Activated CD4-positive, alpha-beta T cell treated with anti-CD3 and anti-CD28 coated beads for 36 hours (primary cell): ENCODE measurements at regions not wholly inside any gene's neighbourhood (a gene's known extent, or its start where the extent isn't known, plus 50 kb on each side); places are given as distances from the start of the nearest gene placed in this dataset.
"Not testable (repeated sequence)": the region's sequence is repeated elsewhere in the genome, so short reads cannot be mapped to it uniquely, and the experiment has no call there.

ENCODE experiments used
- ATAC-seq: fragments of 200-7000 bp; cut with Tn5 transposase; one replicate; pipeline ENCODE4 v1.10.0; 2021; ENCODE audit warnings: mild to moderate bottlenecking, moderate library complexity
- CTCF ChIA-PET: fragments of 350-600 bp; sonication (Branson Sonifier 250); formaldehyde crosslinking; loops from one replicate; lab custom pipeline; 2021; ENCODE audit warnings: antibody characterized with exemption; lab: Charles Lee
- POLR2A ChIA-PET: fragments of 350-600 bp; sonication (Branson Sonifier 250); formaldehyde crosslinking; loops from one replicate; lab custom pipeline; 2021; ENCODE audit warnings: antibody characterized with exemption, inconsistent platforms; lab: Charles Lee
- DNase-seq: peaks from one replicate; pipeline ENCODE4 v3.0.0-alpha.2; 2020
- H3K27ac Mint-ChIP-seq: one replicate; pipeline ENCODE4 v1.8.0; 2021; ENCODE audit warnings: mixed read lengths
- H3K27me3 Mint-ChIP-seq: one replicate; pipeline ENCODE4 v1.8.0; 2021; ENCODE audit warnings: mixed read lengths
- H3K36me3 Mint-ChIP-seq: one replicate; pipeline ENCODE4 v1.8.0; 2021; ENCODE audit warnings: low read depth, mixed read lengths
- H3K4me1 Mint-ChIP-seq: one replicate; pipeline ENCODE4 v1.8.0; 2021; ENCODE audit warnings: mixed read lengths
- H3K4me3 Mint-ChIP-seq: one replicate; pipeline ENCODE4 v1.8.0; 2021; ENCODE audit warnings: mild to moderate bottlenecking, moderate library complexity, mixed read lengths
- H3K9me3 Mint-ChIP-seq: one replicate; pipeline ENCODE4 v1.8.0; 2021; ENCODE audit warnings: low read depth, mixed read lengths
- intact Hi-C, 2 experiments: fragments of 100-400 bp; cut with DNase I in 1 of 2; cut with micrococcal nuclease in 1 of 2; formaldehyde crosslinking; loops; one replicate each; pipeline versions ENCODE4 v1.14.2 to v1.15.1; 2022 to 2024; cut with DNase I, micrococcal nuclease

DNA sequence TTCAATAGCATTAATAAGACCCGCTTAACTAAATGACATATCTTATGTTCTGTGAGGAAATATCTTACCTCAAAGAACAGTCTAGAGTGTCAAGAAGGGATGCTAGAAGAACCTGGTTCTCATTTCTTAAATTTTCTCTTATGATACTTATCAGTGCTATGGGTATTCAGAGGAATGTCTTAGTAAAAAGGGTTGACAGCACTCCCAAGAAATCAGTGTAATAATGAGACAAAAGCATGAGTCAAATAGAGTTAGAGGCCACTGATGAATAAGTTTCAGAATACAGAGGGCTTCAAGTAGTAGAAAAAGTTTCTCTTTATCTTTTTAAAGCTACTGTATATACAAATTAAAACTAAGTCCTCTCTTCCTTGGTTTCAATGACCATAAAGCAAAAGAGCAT lies 242.8 kb downstream of the GJA1 start:
- Mint-ChIP-seq H3K36me3 (no peaks in the 10 kb centered on the region), H3K27me3 (no peaks in the 10 kb centered on the region), H3K4me3 (no peak overlapping the region), H3K4me1 (no peaks in the 10 kb centered on the region), H3K9me3 (peaks cover 4% of the 10 kb centered on the region), H3K27ac (no peak overlapping the region)
- DNase-seq: no peak
- intact Hi-C loops: no loop called here
- no peak for ATAC-seq
- ChIA-PET POLR2A (no interaction called here), CTCF (no interaction called here)

DNA sequence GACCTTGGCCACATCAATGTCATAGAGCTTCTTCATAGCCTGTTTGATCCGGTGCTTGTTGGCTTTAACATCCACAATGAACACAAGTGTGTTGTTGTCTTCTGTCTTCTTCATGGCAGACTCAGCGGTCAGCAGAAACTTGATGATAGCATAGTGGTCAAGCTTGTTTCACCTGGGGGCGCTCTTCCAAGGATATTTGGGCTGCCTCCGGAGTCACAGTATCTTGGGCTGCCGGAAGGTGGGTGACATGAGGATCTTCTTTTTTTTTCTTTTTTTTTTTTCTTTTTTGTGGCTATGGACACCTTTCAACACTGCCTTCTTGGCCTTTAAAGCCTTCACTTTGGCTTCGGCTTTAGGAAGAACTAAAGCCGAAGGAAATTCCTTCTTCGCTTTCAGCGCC lies 244.6 kb downstream of the GJA1 start:
- ChIA-PET CTCF (no interaction called here), POLR2A (no interaction called here)
- DNase-seq (no peak), ATAC-seq (no peak)
- Mint-ChIP-seq H3K36me3 (no peaks in the 10 kb centered on the region), H3K27ac (no peak overlapping the region), H3K27me3 (no peaks in the 10 kb centered on the region), H3K4me1 (no peaks in the 10 kb centered on the region), H3K9me3 (peaks cover 4% of the 10 kb centered on the region), H3K4me3 (no peak overlapping the region)
- intact Hi-C loops: no loop called here

GRCh38 chr6:121682666-121683065 lies 247.2 kb downstream of the GJA1 start:
- intact Hi-C loops: no loop called here
- no peak for ATAC-seq
- Mint-ChIP-seq H3K4me3 (no peak overlapping the region), H3K9me3 (peaks cover 4% of the 10 kb centered on the region), H3K4me1 (no peaks in the 10 kb centered on the region), H3K27me3 (no peaks in the 10 kb centered on the region), H3K27ac (no peak overlapping the region), H3K36me3 (no peaks in the 10 kb centered on the region)
- POLR2A ChIA-PET: no interaction called here
- CTCF ChIA-PET: no interaction called here
- no peak for DNase-seq

GRCh38 chr6:121685806-121686205 lies 250.4 kb downstream of the GJA1 start:
- H3K27me3 Mint-ChIP-seq, intact Hi-C loops, POLR2A ChIA-PET: not testable (repeated sequence)

DNA sequence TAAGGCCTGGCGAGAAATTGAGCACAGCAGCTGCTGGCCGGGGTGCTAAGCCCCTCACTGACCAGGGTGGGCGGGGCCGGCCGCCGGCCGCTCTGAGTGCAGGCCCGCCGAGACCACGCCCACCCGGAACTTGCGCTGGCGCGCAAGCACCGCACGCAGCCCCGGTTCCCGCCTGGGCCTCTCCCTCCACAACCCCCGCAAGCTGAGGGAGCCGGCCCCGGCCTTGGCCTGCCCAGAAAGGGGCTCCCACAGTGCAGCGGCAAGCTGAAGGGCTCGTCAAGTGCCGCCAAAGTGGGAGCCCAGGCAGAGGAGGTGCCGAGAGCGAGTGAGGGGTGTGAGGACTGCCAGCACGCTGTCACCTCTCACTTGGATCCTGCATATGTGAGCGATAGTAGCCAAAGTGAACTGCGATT lies 251.2 kb downstream of the GJA1 start:
- intact Hi-C loops: no loop called here
- Mint-ChIP-seq H3K4me3 (no peak overlapping the region), H3K4me1 (peaks cover 17% of the 10 kb centered on the region), H3K27me3 (no peaks in the 10 kb centered on the region), H3K9me3 (peaks cover 4% of the 10 kb centered on the region), H3K36me3 (no peaks in the 10 kb centered on the region), H3K27ac (no peak overlapping the region)
- ChIA-PET POLR2A (no interaction called here), CTCF (no interaction called here)
- DNase-seq (peak; percentile 42), ATAC-seq (no peak)

More at GRCh38 chr6:121685806-121686205, 250.4 kb downstream of the GJA1 start:
- CTCF ChIA-PET, DNase-seq, H3K4me3 Mint-ChIP-seq, H3K27ac Mint-ChIP-seq, ATAC-seq, H3K36me3 Mint-ChIP-seq, H3K9me3 Mint-ChIP-seq: not testable (repeated sequence)
- peaks cover 17% of the 10 kb centered on the region for H3K4me1 Mint-ChIP-seq

- POLR2A ChIA-PET: no interaction called here
- Mint-ChIP-seq H3K27ac (no peak overlapping the region), H3K4me3 (no peak overlapping the region), H3K27me3 (no peaks in the 10 kb centered on the region), H3K9me3 (no peaks in the 10 kb centered on the region), H3K36me3 (no peaks in the 10 kb centered on the region), H3K4me1 (peaks cover 17% of the 10 kb centered on the region)
- ATAC-seq (no peak), DNase-seq (no peak)
- intact Hi-C loops: no loop called here
- CTCF ChIA-PET: no interaction called here
Observed at GRCh38 chr6:121688974-121689373, 253.5 kb downstream of the GJA1 start.

DNA sequence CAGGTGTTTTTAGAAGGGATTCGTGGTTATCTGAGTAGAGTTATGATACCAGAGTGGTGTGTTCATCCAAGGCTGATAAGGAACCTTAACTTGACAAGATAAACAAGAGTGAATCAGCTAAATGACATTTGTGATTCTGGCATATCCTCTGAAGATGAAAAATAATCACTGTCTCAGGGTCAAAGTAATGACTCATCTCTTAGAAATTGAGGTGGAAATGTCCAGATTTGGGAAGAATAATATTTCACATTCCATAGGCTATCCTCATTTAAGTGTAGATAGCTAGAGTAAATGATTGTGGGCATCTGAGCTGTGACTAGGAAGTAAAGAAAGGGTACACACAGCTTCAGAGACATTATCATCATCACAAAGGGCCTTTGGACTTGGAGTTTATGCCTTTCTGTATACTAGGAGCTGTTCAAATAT lies 255.7 kb downstream of the GJA1 start:
- Mint-ChIP-seq H3K27ac (no peak overlapping the region), H3K36me3 (no peaks in the 10 kb centered on the region), H3K4me1 (peaks cover 17% of the 10 kb centered on the region), H3K4me3 (no peak overlapping the region), H3K27me3 (no peaks in the 10 kb centered on the region), H3K9me3 (no peaks in the 10 kb centered on the region)
- intact Hi-C loops: no loop called here
- ChIA-PET POLR2A (no interaction called here), CTCF (no interaction called here)
- no peak for ATAC-seq
- no peak for DNase-seq

GRCh38 chr6:121694389-121694788 lies 258.9 kb downstream of the GJA1 start:
- Mint-ChIP-seq H3K4me3 (no peak overlapping the region), H3K36me3 (no peaks in the 10 kb centered on the region), H3K4me1 (peaks cover 7% of the 10 kb centered on the region), H3K9me3 (no peaks in the 10 kb centered on the region), H3K27ac (no peak overlapping the region), H3K27me3 (no peaks in the 10 kb centered on the region)
- intact Hi-C loops: no loop called here
- ATAC-seq (no peak), DNase-seq (no peak)
- POLR2A ChIA-PET: no interaction called here
- CTCF ChIA-PET: interaction anchor here (0.6 kb wide), 1 partner anchor 61 kb away, joined by 3 read pairs; no protein-coding TSS in a partner anchor

GRCh38 chr6:121694801-121695251 lies 259.4 kb downstream of the GJA1 start:
- DNase-seq: no peak

DNA sequence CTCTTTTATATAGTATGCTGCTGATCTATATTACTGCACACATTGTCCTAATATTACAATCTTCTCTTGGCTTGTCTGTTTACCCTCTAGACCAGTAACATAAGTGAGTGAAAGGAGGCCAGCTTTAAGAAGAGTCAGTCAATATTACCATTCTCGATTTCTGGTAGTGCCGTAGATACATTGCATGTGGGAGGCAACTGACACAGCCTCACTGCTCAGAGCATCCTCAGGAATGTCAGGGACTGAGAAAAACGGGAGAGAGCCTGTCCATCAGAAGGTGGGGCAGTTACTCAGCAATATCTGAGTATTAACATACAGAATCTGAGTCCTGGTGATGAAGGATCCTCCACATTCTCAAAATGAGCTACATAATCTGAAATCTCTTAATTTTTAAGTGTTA lies 259.9 kb downstream of the GJA1 start:
- no peaks in the 10 kb centered on the region for H3K36me3 Mint-ChIP-seq
- no peaks in the 10 kb centered on the region for H3K9me3 Mint-ChIP-seq
- peaks cover 1% of the 10 kb centered on the region for H3K4me1 Mint-ChIP-seq
- DNase-seq: no peak
- H3K27ac Mint-ChIP-seq: no peak overlapping the region
- intact Hi-C loops: no loop called here
- no peak for ATAC-seq
- ChIA-PET CTCF (no interaction called here), POLR2A (no interaction called here)
- no peak overlapping the region for H3K4me3 Mint-ChIP-seq
- no peaks in the 10 kb centered on the region for H3K27me3 Mint-ChIP-seq

More at GRCh38 chr6:121694801-121695251, 259.4 kb downstream of the GJA1 start:
- ATAC-seq: no peak
- Mint-ChIP-seq H3K4me1 (peaks cover 4% of the 10 kb centered on the region), H3K27ac (no peak overlapping the region), H3K36me3 (no peaks in the 10 kb centered on the region), H3K9me3 (no peaks in the 10 kb centered on the region), H3K27me3 (no peaks in the 10 kb centered on the region), H3K4me3 (no peak overlapping the region)
- ChIA-PET POLR2A (no interaction called here), CTCF (interaction anchor here (0.6 kb wide), 1 partner anchor 61 kb away, joined by 3 read pairs; no protein-coding TSS in a partner anchor)
- intact Hi-C loops: no loop called here

DNA sequence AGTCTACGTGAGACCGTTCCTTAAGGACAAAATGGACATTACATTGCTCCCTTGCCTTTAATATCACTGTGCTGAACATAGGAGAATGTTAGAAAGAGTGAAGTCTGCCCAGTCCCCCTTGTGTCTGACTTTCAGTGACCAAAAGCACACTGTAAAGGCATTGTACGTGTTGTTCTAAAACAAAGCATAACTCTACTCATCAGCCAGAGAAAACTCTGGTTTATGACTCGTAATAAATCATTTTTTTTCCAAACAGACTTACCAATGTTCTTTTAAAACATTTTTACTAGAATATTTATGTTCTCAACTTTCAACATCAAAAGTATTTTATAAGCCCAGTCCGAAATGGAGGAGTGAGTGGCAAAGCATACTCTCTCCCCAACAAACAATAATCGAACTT lies 262.5 kb downstream of the GJA1 start:
- intact Hi-C loops: no loop called here
- no peaks in the 10 kb centered on the region for H3K4me1 Mint-ChIP-seq
- POLR2A ChIA-PET: no interaction called here
- no peaks in the 10 kb centered on the region for H3K36me3 Mint-ChIP-seq
- DNase-seq: no peak
- H3K9me3 Mint-ChIP-seq: no peaks in the 10 kb centered on the region
- no peaks in the 10 kb centered on the region for H3K27me3 Mint-ChIP-seq
- CTCF ChIA-PET: no interaction called here
- no peak overlapping the region for H3K4me3 Mint-ChIP-seq
- ATAC-seq: no peak
- no peak overlapping the region for H3K27ac Mint-ChIP-seq

DNA sequence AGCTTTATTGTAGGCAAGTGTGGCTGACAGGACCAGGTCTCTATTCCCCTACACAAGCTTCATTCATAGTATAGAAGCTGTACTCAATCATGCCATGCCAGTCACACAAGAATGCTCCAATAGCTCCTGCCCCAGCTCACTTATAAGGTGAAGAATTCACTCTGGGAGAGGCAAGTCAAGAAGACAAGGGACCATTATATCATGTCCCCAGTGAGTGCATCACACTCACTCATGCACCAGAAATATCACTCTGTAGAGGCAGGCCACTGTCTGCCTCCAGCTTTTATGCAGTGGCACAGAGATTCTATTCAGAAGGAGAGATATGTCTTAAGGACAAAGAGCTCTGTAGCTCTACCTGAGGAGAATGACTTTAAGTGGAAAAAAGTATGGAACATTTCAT lies 263.2 kb downstream of the GJA1 start:
- Mint-ChIP-seq H3K4me1 (no peaks in the 10 kb centered on the region), H3K27ac (no peak overlapping the region), H3K27me3 (no peaks in the 10 kb centered on the region), H3K9me3 (no peaks in the 10 kb centered on the region), H3K4me3 (no peak overlapping the region), H3K36me3 (no peaks in the 10 kb centered on the region)
- ATAC-seq (no peak), DNase-seq (no peak)
- ChIA-PET POLR2A (no interaction called here), CTCF (no interaction called here)
- intact Hi-C loops: no loop called here

GRCh38 chr6:121703129-121703528 lies 267.7 kb downstream of the GJA1 start:
- ATAC-seq, H3K27ac Mint-ChIP-seq, intact Hi-C loops, H3K9me3 Mint-ChIP-seq, POLR2A ChIA-PET, H3K4me1 Mint-ChIP-seq, DNase-seq, H3K4me3 Mint-ChIP-seq, H3K36me3 Mint-ChIP-seq, H3K27me3 Mint-ChIP-seq: not testable (repeated sequence)
- CTCF ChIA-PET: interaction anchor here (0.7 kb wide), 1 partner anchor 142 kb away, joined by 3 read pairs; no protein-coding TSS in a partner anchor
